IPS-18c (cell line): ENCODE measurements at regions not wholly inside any gene's neighbourhood (a gene's known extent, or its start where the extent isn't known, plus 50 kb on each side); places are given as distances from the start of the nearest gene placed in this dataset.

Experiments
- H3K4me3 ChIP-seq: 2 replicates; pipeline ENCODE4 v1.7.0; 2013; ENCODE audit warnings: low read depth, mild to moderate bottlenecking, low read length, moderate library complexity; ENCODE audit not compliant: insufficient read depth
- H3K9me3 ChIP-seq: one replicate; pipeline ENCODE4 v1.6.1; 2013; ENCODE audit warnings: mild to moderate bottlenecking, low read length, moderate library complexity; ENCODE audit not compliant: control insufficient read depth, insufficient read depth

DNA sequence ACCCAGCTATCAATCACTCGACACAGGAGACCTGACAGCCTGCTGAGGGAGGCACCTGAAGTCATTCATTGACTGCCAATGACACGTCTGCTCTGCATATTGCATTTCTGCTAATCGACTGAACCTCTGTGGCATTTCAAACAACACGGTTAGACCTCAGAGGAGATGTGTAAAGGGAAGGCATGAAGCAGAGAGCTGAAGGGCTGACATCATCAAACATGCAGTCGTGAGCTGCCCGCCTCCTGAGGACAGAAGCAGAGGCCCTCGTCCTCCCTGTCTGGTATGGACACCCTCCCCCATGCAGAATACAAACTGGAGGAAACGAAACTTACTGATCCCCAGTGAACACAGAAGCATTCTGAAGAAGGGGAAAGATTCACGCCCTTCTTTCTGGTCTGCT is 462.6 kb upstream of the MGMT start:
- Histone ChIP-seq H3K9me3 (no peaks in the 10 kb centered on the region), H3K4me3 (no peak overlapping the region)

DNA sequence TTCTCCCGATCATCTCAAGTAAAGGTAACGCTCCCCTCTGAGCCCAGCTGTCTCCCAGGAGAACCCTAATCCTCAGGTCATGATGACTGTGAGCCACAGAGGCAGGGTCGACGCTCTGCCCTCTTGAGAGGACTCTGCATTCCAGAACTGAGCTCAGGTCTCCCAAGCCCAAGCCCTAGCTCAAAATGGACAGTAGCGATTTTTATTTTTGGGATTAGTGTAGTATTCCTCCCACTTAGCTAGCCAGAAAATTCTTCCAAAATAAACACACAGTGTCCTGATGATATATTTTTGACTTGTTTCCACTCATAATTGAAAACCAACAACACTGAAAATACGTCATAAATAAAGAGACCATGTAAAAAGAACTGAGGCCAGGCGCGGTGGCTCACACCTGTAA is 462.0 kb upstream of the MGMT start:
- Histone ChIP-seq H3K9me3 (no peaks in the 10 kb centered on the region), H3K4me3 (no peak overlapping the region)

DNA sequence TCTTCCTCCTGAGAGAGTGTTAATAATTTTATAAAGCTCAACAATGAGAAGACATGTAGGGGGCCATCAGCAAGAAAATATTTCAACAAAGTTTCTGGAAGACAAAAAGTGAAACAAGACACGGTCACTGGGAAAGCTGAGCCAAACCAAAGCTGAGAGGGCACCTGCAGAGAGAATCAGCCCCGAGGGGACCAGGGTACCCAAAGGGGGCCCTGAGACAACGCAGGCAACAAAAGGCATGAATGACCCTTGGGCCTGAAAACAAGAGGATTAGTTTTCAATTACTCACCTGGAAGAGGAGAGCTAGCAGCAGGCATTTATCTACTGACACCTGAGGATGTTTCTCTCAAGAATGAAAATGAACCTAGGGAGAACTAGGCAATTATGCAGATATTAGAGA is 461.2 kb upstream of the MGMT start:
- Histone ChIP-seq H3K9me3 (no peaks in the 10 kb centered on the region), H3K4me3 (no peak overlapping the region)

DNA sequence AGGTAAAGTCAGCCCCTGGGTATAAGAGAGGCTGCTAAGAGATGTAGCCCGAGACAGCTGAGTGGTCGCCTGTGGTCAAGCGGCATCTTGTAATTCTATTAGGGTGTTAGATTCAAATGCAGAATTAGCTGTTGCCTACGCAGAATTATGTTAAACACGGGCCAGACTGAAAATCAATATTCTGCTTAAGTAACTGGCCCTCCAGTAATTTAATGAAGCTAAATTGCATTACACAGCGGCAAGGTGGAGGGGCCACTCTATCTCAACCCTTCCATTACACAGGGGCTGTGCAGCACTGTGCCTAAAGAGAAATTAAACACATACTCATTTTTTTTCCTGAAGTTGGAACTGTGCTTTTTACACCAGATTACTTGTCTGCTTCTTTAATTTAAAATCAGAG is 448.5 kb upstream of the MGMT start:
- H3K9me3 ChIP-seq: no peaks in the 10 kb centered on the region
- no peak overlapping the region for H3K4me3 ChIP-seq

DNA sequence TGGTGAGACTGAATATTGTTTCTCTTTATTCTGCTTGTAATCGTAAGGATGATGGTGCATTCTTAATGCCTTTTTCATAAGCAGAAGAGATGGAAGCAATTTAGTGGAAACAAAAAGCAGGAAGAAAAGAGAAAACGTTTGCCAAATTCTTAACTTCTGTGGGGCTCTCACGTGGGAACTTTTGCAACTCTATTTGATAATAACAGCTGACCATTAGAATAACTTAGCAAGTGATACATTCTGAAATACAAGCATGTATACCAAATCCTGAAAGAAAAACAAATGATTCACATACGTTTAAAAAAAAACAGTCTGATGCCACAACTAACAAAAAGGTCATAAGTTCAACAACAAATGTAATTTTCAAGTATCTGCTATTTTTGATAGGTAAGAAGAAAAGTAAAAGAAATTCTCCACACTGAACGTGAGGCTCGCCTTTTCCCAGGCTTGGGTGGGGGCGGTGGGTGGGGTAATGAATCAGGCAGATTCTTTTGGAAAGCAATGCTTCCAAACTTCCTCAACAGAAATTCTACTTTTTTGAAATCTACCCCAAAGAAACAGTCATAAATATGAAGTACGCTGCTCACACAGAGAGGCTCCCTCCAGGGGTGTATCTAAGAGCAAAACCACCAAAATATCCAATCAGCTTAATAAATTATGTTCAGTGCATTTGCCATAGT is 446.2 kb upstream of the MGMT start:
- no peak overlapping the region for H3K4me3 ChIP-seq
- no peaks in the 10 kb centered on the region for H3K9me3 ChIP-seq

DNA sequence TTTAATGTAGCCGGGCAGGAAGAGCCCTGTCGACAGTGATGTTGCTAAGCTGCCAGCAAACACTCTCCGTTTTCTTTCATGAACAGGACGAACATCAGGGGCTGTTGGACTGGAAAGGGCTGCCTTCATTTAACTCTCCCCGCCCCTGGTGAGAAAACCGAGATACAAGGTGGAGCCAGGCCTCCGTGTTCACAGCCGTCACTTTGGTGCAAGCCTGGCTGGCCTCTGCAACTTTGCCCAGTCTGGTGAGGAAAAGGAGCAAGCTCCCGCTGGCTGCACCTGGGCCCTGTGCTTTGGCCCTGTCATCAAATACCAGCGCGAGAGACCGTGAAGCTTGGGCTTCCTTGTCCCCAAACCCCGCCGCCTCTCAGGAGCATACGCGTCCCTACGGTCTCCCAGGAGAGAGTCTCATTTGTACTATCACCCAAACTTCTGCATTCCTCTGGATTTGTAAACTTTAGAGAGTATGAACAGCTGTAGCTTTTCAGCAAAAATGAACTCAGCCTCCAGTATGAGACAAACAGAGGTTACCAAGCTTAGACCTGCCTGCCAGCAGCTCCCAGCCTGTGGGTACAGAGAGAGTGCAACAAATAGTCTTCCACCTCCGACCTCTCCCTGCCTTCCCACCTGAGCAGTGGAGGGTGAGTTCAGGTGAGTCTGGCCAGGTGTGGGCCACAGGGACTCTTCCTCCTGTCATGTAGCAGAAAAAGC is 445.3 kb upstream of the MGMT start:
- Histone ChIP-seq H3K9me3 (no peaks in the 10 kb centered on the region), H3K4me3 (no peak overlapping the region)

DNA sequence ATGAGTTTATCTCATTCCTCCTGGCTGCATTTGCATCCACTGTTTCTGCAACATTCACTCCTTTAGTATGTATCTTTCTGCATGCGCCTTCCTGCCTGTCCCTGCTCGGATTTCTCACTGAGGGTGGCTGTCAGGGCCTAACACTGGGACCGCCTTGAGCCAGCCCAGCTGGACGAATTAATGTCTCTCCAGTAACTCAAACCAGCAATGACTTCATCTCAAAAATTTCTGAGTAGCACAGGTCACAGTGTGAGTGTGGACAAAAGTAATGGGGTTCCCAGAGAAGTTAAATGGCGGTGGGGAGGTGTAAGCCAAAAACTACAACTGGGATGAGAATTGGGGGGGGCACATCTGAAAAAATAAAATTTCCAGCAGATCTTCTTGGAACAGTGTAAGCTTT is 444.0 kb upstream of the MGMT start:
- no peak overlapping the region for H3K4me3 ChIP-seq
- H3K9me3 ChIP-seq: no peaks in the 10 kb centered on the region

DNA sequence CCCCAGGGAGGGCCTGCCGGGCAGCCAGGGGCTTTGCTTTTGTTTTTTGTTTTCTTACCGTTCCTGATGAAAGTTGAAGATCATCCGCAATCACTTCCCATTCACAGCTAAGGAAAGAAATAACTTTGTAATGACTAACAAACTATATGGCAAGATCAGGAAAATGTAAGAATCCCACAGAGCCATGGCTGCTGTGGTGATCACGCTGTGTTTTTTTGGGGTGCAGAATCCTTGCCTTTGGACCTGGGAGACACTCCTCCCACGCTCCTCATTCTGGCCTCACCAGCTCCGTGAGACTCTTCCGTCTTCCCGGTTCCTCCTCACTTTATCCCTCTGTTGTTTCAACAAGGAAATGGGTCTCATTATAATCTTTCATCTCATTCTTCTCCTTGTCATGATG is 443.0 kb upstream of the MGMT start:
- Histone ChIP-seq H3K4me3 (no peak overlapping the region), H3K9me3 (no peaks in the 10 kb centered on the region)

DNA sequence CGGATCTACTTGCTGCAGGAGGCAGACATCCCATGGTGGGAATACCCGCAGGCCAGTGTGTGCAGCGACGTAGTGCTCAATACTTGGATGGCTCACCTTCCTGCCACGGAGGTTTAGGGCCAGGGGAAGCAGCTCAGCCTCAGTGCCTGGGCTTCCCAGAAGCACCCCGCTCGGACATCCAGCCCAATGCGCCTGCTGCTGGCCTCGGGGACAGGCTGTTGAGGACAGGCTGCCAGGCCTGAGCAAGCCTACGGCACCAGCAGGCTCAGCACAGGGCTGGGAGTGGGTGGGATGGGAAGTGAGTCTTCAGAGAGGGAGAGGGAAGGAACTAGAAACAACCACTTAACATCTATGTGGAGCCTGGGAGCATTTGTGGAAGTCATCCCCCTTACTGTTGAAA is 441.3 kb upstream of the MGMT start:
- Histone ChIP-seq H3K9me3 (no peaks in the 10 kb centered on the region), H3K4me3 (no peak overlapping the region)

DNA sequence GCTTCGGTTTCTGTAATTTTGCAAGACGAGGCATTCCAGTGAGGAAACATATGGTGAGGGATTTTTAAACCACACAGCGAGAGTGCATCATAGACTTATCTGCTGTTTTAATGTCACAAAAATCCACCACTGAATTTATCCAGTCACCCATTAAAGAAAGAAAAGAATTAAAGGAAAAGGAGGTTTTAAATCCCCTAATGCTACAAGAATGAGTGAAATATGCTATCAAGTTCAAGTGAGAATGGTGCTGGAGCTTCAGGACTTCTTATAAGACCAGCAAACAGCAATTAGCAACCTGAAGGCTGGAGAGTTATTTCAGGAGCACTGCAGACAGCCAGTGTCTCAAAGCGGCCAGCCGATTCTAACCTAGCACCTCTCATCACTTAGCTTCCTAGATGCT is 439.1 kb upstream of the MGMT start:
- no peaks in the 10 kb centered on the region for H3K9me3 ChIP-seq

DNA sequence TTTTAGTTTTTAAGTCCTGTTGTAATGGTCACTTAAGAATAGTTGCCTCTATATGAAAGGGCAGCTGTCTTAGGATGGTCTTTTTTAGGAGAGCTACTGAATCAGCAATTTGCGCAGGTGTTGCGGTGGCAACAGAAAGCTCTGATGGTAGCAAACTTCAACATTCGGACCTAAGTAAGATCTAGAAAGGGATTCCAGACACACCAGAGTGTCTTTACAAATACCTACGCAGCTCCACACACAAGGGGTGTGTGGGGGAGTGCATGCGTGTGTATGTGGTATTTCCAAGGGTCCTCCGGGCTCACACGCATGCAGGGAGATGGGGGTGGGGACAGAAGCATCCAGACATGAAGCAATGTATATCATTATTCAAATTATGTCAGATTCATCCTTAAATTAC is 438.6 kb upstream of the MGMT start:
- H3K4me3 ChIP-seq: no peak overlapping the region
- no peaks in the 10 kb centered on the region for H3K9me3 ChIP-seq

More for the DNA sequence above, 439.1 kb upstream of the MGMT start:
- H3K4me3 ChIP-seq: no peak overlapping the region

DNA sequence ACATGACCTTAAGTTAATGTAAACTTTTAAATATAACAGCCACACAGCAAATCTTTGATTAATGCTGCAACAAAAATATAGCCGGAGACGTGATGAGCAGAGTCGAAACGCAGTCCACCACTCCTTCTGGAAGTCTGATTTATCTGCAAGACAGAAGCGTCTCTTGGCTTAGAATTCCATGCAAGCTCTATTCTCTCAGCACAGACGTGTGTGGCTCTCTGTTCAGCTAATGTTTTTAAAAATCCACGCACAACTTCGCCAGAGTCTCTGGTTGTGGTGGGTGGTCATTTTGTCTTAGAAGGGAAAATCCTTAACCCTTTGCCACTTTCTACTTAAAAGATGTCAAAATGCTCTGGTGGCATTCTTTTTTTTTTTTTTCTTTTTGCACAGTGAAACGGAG is 438.0 kb upstream of the MGMT start:
- H3K4me3 ChIP-seq: no peak overlapping the region
- no peaks in the 10 kb centered on the region for H3K9me3 ChIP-seq

DNA sequence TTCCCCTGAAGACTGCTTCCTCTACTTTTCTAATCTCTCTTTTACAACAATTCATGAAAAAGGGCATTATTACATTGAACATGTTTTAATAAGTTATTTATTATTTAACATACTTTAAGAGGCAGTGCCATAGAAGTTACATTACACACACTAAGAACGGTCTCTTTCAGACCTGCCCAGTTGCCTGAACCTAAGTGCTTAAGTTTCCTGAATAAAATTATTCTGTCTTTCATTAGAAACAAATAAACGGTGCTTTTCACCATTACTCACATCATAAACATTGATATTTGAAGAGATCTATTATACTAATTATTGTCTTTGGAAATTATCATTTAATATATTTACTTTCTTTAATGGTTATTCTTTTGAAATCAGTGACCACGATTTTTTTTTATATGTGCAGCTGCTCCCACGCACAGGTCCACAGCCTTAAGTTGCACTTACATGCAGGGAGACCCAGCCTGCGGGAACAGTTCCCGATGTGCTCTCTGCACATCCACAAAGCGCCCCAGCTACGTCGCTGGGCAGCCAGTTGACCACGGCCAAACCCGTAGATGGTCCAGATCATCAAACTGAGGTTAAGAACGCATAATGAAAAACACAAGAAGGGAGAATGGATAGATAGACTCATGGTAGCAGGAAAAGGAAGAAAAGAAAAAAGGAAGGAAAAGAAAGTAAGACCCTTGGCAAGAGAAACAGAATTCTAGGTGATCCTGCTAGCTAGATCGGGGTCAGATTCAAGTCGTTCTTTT is 437.0 kb upstream of the MGMT start:
- H3K9me3 ChIP-seq: no peaks in the 10 kb centered on the region
- H3K4me3 ChIP-seq: no peak overlapping the region

DNA sequence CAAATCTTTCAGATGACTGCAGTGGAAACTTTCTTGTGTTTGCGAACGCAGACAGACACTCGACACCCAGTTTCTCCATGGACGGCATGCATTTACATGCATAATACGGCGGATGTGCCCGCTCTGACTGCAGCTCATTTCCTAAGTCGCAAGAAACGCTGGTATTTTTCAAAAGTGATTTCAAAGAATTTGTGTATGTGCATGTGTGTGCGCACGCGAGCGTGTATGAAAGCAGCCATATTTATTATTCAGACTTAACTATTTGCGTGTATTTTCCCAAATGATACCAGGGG is 436.5 kb upstream of the MGMT start:
- Histone ChIP-seq H3K4me3 (no peak overlapping the region), H3K9me3 (no peaks in the 10 kb centered on the region)

DNA sequence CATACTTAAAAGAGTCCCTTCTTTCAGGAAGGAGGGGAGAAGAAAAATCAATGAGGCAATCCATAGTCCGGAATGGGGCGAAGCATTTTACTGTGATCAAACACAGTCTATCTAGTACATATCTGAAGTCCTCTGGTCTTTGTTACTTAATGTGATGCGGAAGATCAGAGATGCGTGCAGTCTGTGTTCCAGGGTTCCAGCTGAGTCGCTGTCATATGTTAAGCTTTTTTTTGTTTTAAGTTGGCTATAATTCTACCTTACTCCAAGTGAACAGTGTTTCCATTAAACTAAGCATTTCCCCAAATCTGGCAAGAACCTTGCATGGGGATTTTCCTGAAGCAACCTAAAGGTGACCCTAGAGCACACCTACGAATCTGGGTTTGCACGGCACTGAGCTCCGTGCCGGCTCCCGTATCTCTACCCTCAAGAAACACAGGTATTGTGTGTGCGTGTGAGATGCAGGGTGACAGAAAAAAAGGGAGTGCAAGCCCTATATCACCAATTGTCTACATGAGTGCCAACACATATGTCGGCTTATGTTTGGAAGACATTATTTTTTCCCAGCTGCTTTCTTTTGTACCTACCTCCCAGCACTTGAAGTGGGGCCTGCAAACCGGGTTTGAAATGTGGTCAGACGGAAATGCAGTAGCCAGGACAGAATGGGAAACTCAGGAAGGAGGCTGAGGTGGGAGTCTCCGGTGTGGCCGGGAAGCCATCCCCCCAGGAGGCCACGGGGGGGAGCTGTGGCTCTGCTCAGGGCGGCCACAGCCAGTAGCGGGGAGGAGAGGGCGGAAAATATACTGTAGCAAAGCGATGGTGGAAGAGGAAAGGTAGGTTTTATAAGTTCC is 435.8 kb upstream of the MGMT start:
- no peak overlapping the region for H3K4me3 ChIP-seq
- no peaks in the 10 kb centered on the region for H3K9me3 ChIP-seq

DNA sequence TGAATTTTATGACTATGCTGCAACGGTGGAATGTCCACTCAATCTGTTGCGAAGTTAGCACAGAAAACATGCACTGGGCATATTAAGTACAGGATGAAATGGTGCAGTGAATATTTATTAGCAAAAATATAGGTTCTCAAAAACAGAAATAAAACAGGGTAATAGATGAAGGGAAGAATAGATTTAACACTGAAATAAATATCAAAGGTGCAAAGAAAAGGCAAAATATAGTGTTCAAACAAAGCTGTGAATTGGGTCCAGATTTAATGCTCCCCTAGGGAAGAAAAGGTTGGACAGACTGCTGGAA is 435.2 kb upstream of the MGMT start:
- H3K4me3 ChIP-seq: no peak overlapping the region
- no peaks in the 10 kb centered on the region for H3K9me3 ChIP-seq

DNA sequence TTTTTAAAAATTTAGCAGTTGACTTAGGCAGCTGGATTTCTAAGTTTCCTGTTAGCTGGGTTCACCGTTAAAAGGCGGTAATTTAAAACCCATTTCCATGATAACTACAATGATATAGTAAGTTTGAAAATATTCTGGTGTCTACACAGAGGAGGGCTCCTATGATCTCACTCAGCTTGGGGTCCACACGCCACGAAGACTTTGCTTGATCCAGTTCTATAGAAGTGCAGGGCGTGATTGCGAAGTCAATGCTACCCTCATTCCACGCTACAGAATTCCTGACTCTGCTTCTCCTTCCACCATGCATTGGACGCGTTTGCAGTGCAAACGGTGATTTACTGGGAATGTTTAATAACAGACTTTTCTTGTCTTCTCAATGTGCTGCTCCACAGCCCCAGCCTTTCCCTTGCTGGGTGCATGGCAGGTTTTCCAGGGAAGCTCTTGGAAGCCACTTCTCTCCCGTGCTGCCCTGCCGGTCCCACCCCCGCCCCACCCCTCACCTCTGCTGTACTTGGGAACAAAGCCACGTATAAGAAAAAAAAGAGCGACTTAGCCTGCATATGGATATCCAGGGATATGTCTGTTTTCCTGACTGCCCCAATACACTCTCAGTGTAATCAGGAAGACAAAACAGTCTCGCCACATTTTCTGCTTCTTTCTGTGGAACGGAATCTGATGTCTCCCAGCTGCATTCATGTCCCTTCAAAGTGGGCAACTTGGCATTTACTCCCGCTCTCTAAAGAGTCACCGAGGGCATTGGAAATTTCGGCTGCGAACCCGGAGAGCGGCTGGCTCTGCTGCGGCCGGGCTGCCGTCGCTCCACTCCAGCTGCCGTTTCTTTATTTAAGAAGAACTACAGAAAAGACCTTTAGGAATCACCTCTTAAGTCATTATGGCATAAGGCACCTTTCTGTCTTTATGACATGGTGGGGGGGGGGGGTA is 434.4 kb upstream of the MGMT start:
- Histone ChIP-seq H3K9me3 (peaks cover 2% of the 10 kb centered on the region), H3K4me3 (no peak overlapping the region)
